ENCODE measurements at regions not wholly inside any gene's neighbourhood (a gene's known extent, or its start where the extent isn't known, plus 50 kb on each side); places are given as distances from the start of the nearest gene placed in this dataset.

DNA sequence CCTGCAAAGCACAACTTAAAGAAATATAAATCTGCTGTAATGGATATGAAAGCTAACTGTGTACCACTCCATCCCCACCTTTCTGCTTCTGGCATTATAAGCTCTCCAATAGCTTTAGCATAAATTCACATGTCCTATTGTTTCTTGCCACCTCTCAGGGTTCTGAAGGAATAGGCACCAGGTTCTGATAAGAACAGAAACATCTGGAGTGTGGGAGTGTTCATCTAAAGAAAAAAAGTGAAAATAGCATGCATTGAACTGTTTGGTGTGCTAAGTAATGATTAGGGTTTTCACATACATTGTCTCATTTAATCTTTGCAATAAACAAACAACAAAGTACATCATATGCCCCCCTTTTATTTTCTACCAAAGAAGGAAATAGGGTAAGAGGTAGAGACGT, 72.3 kb downstream of the FAM76B start:
- DNase-seq: no peak

DNA sequence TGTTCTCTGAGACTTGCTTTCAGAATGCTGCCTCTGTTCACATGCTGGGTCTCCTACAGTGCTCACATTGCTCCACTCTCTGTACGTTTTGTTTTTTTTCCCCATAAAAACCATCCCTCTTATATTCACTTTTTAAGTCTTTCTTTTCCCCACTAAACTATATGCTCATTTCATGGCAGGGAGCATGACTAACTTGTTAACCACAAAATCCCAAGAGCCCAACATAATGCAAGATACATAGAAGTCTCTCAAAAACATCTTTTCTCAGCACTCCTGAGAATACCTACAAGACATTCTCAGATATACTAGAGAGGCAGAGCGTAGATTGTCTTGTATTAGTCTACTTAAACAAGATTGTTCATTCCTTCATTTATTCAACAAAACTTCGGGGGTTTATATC, 73.3 kb downstream of the FAM76B start:
- no peak for DNase-seq

DNA sequence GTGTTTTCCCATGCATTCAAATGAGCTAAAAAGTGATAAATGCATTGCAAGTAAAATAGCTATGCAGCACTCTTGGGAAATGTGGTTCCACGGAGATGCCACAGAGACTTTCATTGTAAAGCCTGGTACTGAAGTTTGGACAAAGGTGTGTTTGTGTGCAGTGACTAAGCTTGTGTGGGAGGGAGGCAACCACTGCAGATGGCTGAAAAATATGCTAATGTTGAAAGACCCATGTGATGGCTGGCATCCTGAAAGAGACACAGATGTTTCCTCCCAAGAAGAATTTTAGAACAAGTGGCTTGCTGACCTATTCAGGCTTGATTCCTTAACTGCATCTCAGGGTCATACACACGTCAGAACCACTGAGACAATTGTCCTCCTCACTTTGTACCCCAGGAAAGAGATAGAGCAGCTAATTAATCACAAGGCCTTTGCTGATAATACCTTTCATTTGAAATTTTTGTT, 73.8 kb downstream of the FAM76B start:
- peak; percentile 27 for DNase-seq

GRCh38 chr11:95714843-95715776, 74.5 kb downstream of the FAM76B start:
- no peak for DNase-seq

DNA sequence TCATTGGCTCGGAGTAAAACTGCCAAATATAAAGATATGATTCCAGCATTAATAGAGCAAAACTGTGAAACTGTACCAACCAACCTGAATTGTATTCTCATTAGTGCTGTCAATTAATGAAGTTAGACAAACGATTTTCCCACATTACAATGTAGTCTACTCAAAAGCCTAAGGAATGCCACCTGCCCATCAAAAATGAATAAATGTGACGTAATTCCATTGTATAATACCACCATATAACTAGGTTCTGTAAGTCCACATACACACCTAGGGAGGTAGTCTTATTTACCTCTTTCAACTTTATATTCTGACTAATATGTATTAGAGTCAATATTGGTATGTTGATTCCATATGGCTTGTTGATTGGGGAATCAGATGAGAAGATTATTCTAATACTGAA, 76.2 kb downstream of the FAM76B start:
- DNase-seq: no peak

- DNase-seq: no peak
Measured at GRCh38 chr11:95711945-95712221, 77.7 kb downstream of the FAM76B start.

GRCh38 chr11:95711162-95711944, 78.2 kb downstream of the FAM76B start:
- no peak for DNase-seq

- DNase-seq: no peak
Measured at GRCh38 chr11:95708681-95709080, 80.9 kb downstream of the FAM76B start.

DNA sequence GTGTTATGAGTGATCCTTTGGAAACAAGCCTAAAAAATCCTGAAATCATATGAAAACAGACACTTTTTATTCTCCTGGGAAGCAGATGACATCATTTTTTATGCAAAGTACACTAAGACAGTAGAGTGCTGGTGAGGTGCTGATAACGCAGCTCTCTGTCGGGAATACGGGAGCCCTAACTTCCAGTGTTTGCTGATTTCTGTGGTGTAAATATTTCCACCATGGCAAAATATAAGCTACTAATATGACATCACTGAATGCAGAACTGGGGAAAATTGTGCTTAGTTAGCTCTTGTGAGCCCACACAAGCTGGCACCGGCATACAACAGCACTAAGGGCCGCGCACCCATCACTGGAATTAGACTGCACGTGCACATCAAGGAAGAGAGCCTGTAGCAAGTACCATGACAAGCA, 82.6 kb downstream of the FAM76B start:
- DNase-seq: no peak

DNA sequence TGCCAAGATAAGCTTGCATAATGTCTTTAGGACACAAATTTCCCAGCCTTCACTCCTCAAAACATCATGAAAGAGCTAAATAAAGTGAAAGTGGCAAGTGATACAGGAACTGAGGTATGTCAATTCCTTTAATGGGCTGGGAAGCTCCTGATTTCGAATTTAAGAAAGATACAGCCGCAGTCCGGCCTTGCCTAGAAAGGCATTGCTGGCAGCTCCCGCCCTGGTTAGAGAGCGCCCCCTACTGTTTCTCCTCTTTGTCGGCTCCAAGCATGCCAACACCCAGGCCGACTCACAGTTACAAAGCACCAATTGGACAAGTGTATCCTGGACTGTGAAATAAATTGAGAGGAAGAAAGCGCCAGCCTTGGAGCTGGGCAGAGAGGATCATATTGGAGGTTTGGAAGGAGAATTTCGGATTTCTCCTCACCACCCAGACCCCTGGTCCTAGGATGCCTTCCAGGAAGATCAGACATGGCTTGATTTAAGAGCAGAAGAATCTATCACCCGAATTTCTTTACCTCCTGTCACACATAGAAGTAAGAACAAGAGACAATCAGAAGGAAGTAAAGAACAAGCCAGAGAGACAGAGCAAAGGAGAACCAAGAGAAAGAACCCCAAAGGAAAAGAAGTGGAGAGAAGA, 84.0 kb downstream of the FAM76B start:
- DNase-seq: peak; percentile 69

GRCh38 chr11:95704865-95705264, 84.7 kb downstream of the FAM76B start:
- no peak for DNase-seq

- no peak for DNase-seq
Measured at GRCh38 chr11:95703049-95703448, 86.5 kb downstream of the FAM76B start.

DNA sequence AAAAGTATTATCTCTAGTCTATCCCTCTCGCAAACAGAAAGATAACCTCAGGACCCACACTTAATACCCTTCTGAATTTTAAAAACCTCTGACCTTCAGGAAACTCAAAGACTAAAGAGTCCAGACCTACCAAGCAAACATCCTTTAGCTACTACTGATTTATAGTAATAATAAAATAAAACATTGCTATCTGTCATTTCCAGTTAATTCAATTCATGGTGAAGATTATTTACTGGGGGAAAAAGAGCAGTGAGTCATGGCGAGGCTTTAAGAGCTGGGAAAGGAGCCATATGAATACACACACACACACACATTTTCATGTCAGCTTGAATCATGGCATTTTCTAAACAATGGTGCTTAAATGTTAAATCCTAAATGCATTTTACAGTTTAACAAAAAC, 87.1 kb downstream of the FAM76B start:
- no peak for DNase-seq

- no peak for DNase-seq
Measured at GRCh38 chr11:95700471-95700817, 89.1 kb downstream of the FAM76B start.

DNA sequence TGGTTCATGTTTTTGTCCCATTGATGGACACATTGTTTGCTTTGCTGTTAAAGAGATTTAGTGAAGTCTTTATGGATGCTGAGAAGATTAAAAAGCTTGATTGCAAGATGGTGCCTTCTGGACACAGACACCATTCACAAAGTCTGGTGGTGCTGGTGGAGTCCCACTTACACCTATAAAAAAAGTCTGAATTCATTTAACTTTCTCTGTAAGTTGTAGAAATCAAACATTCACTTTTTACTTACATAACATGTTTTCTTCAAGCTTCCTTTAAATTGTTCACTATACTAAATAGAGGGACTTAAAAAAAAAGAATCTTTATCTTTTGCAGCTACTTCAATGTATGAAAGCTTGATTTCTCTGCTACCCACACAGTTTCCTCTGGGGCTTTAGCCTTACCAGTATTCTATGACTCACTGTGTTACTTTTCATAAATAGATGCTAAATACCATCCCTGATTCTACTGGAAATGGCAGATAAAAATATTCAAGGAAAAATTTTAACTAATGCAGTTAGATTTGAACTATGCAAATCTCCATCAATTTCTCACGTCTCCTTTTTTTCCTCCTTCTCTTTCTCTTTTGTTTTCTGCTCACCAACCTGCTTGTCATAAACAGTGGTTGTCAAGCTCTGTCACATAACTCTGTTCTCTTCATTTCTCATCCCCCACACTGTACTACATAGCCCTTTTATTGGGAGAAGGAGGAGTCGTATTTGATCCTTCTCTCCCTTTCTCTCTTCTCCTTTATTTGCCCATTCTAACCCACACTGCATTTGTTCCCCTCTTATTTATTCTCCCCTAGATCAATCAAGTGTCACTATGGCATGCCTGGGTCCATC, 89.7 kb downstream of the FAM76B start:
- DNase-seq: no peak

- DNase-seq: peak; percentile 23
Measured at GRCh38 chr11:95698676-95699557, 90.7 kb downstream of the FAM76B start.

GRCh38 chr11:95697614-95698408, 91.8 kb downstream of the FAM76B start:
- no peak for DNase-seq

DNA sequence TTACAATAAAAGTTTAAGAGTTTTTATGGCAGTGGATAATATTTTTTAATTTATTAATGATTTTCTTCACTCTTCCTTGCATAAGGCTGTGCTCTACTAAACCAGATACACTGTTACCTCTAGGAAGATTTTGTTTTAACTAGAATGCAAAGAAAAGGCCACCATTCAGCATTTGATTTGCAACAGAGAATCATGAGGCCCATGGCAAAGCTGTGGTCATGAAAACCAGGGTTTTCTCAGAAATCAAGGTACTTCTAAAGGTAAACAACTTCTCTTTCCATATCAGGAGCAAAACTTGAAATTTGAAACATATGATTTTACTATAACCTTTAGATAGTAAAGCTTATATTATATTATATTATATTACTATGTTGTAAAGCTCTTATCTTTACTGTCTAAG, 94.4 kb downstream of the FAM76B start:
- no peak for DNase-seq

DNA sequence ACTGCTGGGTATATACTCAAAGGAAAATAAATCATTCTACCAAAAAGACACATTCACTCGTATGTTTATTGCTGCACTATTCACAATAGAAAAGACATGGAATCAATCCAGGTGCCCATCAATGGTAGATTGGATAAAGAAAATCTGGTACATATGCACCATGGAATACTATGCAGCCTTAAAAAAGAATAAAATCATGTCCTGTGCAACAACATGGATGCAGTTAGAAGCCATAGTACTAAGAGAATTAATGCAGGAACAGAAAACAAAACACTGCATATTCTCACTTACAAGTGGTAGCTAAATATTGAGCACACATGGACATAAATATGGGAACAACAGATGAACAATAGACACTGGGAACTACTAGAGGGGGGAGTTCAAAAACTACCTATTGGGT, 96.3 kb downstream of the FAM76B start:
- no peak for DNase-seq

DNA sequence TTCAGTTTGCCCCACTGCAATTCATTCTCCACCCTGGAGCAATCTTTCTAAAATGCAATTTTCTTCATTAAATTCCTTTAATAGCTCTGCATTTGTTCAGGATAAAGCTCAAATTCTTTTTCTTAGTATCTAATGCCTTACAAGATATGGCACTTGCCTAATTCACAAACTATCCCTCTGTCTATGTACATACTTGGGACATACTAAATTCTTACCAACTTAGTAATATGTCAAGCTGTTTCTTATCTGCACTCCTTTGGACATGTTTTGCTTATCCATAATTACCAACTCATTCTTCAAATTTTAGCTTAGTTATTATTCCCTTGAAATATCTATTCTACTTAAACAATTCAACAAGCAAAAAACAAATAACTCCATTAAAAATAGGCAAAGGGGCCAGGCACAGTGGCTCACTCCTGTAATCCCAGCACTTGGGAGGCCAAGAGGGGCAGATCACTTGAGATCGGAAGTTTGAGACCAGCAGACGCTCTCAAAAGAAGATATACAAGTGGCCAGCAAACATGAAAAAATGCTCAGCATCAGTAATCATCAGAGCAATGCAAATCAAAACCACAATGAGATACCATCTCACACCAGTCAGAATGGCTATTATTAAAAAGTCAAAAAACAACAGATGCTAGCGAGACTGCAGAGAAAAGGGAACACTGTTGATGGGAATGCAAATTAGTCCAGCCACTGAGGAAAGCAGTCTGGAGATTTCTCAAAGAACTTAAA, 96.9 kb downstream of the FAM76B start:
- DNase-seq: no peak
